GM18517 (cell line): ENCODE measurements at regions not wholly inside any gene's neighbourhood (a gene's known extent, or its start where the extent isn't known, plus 50 kb on each side); places are given as distances from the start of the nearest gene placed in this dataset.

Experiments
- ATAC-seq: cut with Tn5 transposase; IDR thresholded peaks from one replicate; pipeline ENCODE4 v1.9.1; 2021; ENCODE audit warnings: mild to moderate bottlenecking, moderate library complexity; ENCODE audit not compliant: unreplicated experiment

GRCh38 chr22:22392131-22392530, 116.4 kb downstream of the ZNF280B start:
- no peak for ATAC-seq

DNA sequence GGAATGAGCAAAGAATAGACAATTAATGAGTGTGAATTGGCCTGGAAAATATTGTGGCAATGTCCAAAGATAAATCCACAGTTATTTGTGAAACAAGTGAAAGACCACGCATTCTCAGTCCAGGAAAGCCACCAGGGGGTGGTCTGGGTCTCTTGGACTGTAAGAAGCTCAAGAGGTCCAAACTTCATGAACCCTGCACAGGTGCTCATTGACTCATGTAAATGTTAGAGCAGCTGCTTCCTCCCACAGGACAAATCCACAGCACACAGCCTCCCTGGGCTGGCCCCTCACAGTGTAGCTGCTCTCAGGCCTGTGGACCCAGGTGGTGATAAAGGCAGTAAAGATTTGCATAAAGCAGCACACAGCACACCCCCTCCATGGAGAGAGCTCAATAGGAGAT, 114.0 kb downstream of the ZNF280B start:
- no peak for ATAC-seq

- no peak for ATAC-seq
Observed at GRCh38 chr22:22395245-22395644, 113.3 kb downstream of the ZNF280B start.

- no peak for ATAC-seq
Observed at GRCh38 chr22:22396741-22397291, 111.7 kb downstream of the ZNF280B start.

DNA sequence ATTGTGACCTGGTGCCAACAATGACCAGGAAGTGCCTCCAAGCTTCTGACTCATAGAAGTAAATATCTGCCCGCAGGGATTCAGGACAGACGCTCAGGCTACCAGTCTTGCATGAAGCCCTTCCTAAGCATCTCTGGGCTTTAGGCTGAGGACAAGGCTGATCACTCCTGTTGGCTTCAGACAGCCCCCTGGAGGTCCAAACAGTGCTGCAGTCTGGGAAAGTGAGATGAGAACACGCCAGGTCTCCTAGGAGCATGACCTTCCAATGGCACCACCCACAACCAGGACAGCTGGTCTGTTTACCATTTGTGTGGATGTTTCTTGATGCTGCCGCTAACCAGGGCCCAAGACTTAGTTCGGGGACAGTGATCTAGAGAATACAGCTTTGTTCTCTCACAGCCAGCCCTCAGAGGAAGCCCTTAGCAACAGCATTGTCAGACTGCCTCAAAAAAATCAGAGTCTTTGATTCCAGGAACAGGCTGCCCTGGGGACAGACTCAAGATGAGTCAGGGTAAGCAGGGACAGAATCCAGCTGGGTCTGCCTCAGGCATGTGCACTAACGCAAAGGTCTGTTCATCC, 111.2 kb downstream of the ZNF280B start:
- no peak for ATAC-seq

- no peak for ATAC-seq
Observed at GRCh38 chr22:22397875-22398524, 110.5 kb downstream of the ZNF280B start.

- ATAC-seq = no peak
Observed at GRCh38 chr22:22398530-22399327, 109.8 kb downstream of the ZNF280B start.

GRCh38 chr22:22400099-22400498, 108.4 kb downstream of the ZNF280B start:
- ATAC-seq = no peak

DNA sequence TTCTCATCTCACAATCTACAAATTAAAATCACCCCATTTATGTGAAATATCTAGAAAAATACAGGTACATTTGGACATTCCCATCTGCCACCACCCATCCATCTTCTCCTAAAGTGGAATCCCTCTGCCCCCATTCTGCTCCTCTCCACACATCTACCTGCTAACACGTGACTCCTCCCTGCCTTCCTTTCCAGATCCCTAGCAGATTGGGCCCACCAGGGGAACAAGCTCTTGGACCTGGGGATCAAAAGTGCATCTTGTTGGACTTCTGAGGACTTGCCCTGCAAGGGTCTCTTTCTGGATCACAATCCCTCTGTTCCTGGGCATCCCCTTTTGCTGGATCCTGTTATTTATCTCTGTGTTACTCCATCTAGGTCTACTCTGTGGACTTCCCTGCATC, 107.6 kb downstream of the ZNF280B start:
- ATAC-seq = no peak

DNA sequence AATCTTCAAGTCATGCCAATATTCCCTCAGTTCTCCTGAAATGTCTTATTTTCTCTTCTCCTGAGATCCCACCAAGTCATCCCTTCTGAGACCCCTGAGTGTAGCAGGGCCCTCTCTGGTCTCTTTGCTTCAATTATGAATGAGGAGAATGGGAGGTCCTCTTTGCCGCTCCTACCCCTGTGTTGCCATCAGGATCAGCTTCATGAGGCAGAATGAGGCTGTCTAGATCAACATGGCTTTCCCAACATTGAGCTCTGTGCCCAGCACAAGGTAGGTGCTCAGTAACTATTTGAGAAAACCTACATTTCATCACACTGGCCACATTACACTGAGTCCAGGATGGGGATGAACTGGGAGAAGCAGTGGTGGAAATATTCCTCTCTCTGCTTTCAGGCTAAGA, 107.2 kb downstream of the ZNF280B start:
- no peak for ATAC-seq

GRCh38 chr22:22403306-22403705, 105.2 kb downstream of the ZNF280B start:
- ATAC-seq = no peak

GRCh38 chr22:22403771-22404170, 104.8 kb downstream of the ZNF280B start:
- no peak for ATAC-seq

- ATAC-seq = no peak
Observed at GRCh38 chr22:22404598-22405284, 103.8 kb downstream of the ZNF280B start.

GRCh38 chr22:22406445-22407027, 102.0 kb downstream of the ZNF280B start:
- no peak for ATAC-seq

GRCh38 chr22:22407061-22407460, 101.5 kb downstream of the ZNF280B start:
- no peak for ATAC-seq

DNA sequence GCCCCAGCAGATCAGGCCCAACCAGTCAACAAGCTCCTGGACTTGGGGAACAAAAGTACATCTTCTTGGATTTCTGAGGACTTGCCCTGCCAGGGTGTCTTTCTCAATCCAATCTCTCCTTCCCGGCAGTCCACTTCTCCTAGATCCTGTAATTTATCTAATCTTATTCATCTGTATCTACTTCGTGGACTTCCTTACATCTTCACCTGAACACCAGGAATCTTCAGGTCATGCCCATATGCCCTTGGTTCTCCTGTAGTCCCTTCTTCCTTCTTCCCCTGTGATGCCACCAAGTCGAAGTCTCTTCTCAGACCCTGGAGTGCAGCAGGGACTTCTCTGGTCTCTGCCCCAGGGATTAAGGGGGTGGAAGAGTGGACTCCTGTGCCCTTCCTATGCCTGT, 100.3 kb downstream of the ZNF280B start:
- ATAC-seq = no peak

DNA sequence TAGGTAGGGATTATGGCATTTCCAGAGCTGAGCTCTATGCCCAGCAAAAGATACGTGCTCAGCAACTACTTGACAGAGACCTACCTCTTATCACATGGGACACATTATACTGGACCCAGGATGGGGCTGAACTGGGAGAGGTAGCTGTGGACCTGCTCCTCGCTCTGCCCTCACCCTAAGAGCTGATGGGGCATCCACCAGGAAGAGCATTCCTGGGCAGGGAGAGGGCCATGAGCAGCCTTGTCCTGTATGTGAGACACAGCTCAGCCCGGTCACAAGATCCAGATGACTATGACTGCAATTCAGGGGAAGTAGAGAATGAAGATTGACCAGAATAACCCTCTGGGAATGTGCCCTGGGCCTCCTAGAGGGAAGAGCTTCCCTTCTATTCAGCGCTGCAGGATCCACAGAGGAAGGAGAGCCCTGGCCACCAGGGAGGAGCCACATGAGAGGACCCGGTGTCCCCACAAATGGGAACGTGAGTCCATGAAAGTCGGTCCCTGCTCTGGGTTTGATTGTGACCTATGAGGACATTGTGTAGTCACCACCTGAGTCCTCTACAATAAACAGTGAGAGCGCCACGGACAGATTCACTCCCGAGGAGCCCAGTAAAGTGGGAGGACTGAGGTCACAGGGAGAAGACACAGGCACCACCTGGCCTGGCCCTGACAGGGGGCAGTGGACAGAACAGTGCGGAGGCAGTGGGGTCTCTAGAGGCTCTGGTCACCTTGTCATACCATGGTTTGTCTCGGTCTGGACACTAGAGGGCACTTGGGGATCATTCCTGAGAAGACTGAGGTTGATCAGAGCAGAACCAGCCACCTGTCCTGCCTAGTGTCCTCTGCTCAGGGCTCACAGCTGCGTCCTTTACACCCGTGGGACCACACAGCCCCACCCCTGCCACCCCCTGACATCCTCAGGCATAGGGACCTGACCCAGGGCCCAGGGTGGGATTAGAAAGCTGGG, 99.5 kb downstream of the ZNF280B start:
- no peak for ATAC-seq

GRCh38 chr22:22410121-22410520, 98.4 kb downstream of the ZNF280B start:
- ATAC-seq = no peak

DNA sequence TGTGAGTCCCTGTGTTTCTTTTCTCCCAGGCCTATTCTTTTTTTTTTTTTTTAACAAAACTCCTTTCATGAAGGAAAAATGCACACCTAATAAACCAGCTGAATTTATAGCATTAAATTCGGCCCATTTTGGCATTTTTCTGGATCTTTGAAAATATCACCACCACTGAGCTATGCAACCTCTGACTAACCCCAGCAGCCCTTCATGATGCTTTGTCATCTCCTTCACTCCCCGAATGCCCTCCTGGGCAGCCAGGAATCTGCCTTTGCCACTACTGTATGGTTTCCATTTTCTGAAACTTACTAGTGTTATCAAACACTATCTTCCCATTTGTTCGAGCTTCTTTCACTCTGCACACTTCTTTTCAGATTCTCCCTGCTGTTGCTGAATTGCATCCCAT, 97.9 kb downstream of the ZNF280B start:
- no peak for ATAC-seq

DNA sequence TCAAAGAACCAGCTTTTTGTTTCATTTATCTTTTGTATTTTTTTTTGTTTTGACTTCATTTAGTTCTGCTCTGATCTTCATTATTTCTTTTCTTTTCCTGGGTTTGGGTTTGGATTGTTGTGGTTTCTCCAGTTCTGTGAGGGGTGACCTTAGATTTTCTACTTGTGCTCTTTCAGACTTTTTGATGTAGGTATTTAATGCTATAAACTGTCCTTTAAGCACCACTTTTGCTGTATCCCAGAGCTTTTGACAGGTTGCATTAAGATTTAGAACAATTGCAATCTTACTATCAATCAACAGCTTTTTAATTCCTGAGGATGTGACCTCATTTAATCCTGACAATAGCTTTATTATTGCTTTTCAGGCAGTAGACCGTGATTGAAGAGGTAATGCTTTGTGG, 94.3 kb downstream of the ZNF280B start:
- no peak for ATAC-seq
